PC-3 (cell line): ENCODE measurements at regions not wholly inside any gene's neighbourhood (a gene's known extent, or its start where the extent isn't known, plus 50 kb on each side); places are given as distances from the start of the nearest gene placed in this dataset.

Experiments
- EZH2 ChIP-seq: fragments of 300-600 bp; sonication (generic); IDR thresholded peaks from one replicate; pipeline ENCODE4 v1.6.1; 2017; ENCODE audit warnings: antibody characterized with exemption, mild to moderate bottlenecking, low read length; ENCODE audit not compliant: unreplicated experiment
- TF ChIP-seq, protein P1 (sequence below): fragments of 300-600 bp; sonication (generic); conservative IDR thresholded peaks from 2 replicates; pipeline ENCODE4 v1.5.1; 2017; ENCODE audit warnings: antibody characterized with exemption, low read depth, mild to moderate bottlenecking, low read length

DNA sequence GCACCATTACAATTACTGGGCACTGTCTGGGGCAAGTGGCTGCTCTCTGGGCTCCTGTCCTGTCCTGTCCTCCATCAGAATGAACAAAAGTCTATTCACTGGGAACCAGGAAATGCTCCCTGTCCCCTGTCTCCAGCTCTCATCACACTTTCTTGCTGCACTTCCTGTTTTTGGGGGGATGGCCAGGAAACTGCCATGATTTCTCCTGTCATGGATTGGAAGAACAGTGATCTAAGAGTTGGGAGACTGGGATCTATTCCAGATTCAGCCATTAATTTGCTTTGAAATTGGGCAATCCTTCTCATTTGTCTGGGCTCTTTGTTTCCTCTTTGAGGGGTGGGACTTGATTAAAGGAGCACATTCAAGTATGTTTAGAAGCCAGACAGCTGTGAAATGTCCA lies 61.4 kb upstream of the KIRREL3 start:
- TF ChIP-seq EZH2, result no peak
- TF ChIP-seq, protein P1, sequence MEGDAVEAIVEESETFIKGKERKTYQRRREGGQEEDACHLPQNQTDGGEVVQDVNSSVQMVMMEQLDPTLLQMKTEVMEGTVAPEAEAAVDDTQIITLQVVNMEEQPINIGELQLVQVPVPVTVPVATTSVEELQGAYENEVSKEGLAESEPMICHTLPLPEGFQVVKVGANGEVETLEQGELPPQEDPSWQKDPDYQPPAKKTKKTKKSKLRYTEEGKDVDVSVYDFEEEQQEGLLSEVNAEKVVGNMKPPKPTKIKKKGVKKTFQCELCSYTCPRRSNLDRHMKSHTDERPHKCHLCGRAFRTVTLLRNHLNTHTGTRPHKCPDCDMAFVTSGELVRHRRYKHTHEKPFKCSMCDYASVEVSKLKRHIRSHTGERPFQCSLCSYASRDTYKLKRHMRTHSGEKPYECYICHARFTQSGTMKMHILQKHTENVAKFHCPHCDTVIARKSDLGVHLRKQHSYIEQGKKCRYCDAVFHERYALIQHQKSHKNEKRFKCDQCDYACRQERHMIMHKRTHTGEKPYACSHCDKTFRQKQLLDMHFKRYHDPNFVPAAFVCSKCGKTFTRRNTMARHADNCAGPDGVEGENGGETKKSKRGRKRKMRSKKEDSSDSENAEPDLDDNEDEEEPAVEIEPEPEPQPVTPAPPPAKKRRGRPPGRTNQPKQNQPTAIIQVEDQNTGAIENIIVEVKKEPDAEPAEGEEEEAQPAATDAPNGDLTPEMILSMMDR, result no peak
